SH-SY5Y (cell line): ENCODE measurements at regions not wholly inside any gene's neighbourhood (a gene's known extent, or its start where the extent isn't known, plus 50 kb on each side); places are given as distances from the start of the nearest gene placed in this dataset.

ENCODE experiments used
- GATA2 ChIP-seq: IDR thresholded peaks from 2 replicates; pipeline ENCODE4 v1.6.1; 2011; ENCODE audit warnings: mild to moderate bottlenecking, low read depth, low read length
- GATA3 ChIP-seq: IDR thresholded peaks from 2 replicates; pipeline ENCODE4 v1.6.1; 2011; ENCODE audit warnings: low read depth, mild to moderate bottlenecking, low read length, moderate library complexity

GRCh38 chr2:8314063-8314462 lies 367.8 kb upstream of the ID2 start:
- no peak for TF ChIP-seq GATA3
- TF ChIP-seq GATA2, result no peak
